ENCODE measurements at regions not wholly inside any gene's neighbourhood (a gene's known extent, or its start where the extent isn't known, plus 50 kb on each side); places are given as distances from the start of the nearest gene placed in this dataset.

GRCh38 chr4:18957716-18958115 is 936.2 kb upstream of the LCORL start:
- no peak for DNase-seq (ENCODE audit: low read depth)

- no peak for DNase-seq (ENCODE audit: low read depth)
Observed at GRCh38 chr4:18954538-18954937, 933.0 kb upstream of the LCORL start.

- no peak for DNase-seq (ENCODE audit: low read depth)
Observed at GRCh38 chr4:18953613-18954012, 932.1 kb upstream of the LCORL start.

GRCh38 chr4:18945464-18945863 is 923.9 kb upstream of the LCORL start:
- no peak for DNase-seq (ENCODE audit: low read depth)

GRCh38 chr4:18942874-18943273 is 921.3 kb upstream of the LCORL start:
- DNase-seq (ENCODE audit: low read depth) = no peak

- DNase-seq (ENCODE audit: low read depth) = no peak
Observed at GRCh38 chr4:18938343-18939099, 917.0 kb upstream of the LCORL start.

GRCh38 chr4:18937746-18938145 is 916.2 kb upstream of the LCORL start:
- no peak for DNase-seq (ENCODE audit: low read depth)

GRCh38 chr4:18937080-18937479 is 915.5 kb upstream of the LCORL start:
- DNase-seq (ENCODE audit: low read depth) = no peak

GRCh38 chr4:18935659-18936345 is 914.2 kb upstream of the LCORL start:
- no peak for DNase-seq (ENCODE audit: low read depth)

GRCh38 chr4:18934197-18934596 is 912.6 kb upstream of the LCORL start:
- DNase-seq (ENCODE audit: low read depth) = peak; percentile 54

GRCh38 chr4:18932730-18933339 is 911.3 kb upstream of the LCORL start:
- DNase-seq (ENCODE audit: low read depth) = no peak

GRCh38 chr4:18931643-18932377 is 910.3 kb upstream of the LCORL start:
- no peak for DNase-seq (ENCODE audit: low read depth)

GRCh38 chr4:18930487-18930886 is 908.9 kb upstream of the LCORL start:
- no peak for DNase-seq (ENCODE audit: low read depth)

- no peak for DNase-seq (ENCODE audit: low read depth)
Observed at GRCh38 chr4:18923496-18924161, 902.1 kb upstream of the LCORL start.

- DNase-seq (ENCODE audit: low read depth) = peak; percentile 73
Observed at GRCh38 chr4:18917689-18918088, 896.1 kb upstream of the LCORL start.

GRCh38 chr4:18914182-18914581 is 892.6 kb upstream of the LCORL start:
- DNase-seq (ENCODE audit: low read depth) = no peak

- DNase-seq (ENCODE audit: low read depth) = no peak
Observed at GRCh38 chr4:18894928-18895327, 873.4 kb upstream of the LCORL start.

GRCh38 chr4:18882468-18882867 is 860.9 kb upstream of the LCORL start:
- peak; percentile 88 for DNase-seq (ENCODE audit: low read depth)

- DNase-seq (ENCODE audit: low read depth) = no peak
Observed at GRCh38 chr4:18881556-18881955, 860.0 kb upstream of the LCORL start.

GRCh38 chr4:18880871-18881270 is 859.3 kb upstream of the LCORL start:
- DNase-seq (ENCODE audit: low read depth) = no peak

GRCh38 chr4:18878561-18878960 is 857.0 kb upstream of the LCORL start:
- no peak for DNase-seq (ENCODE audit: low read depth)

- no peak for DNase-seq (ENCODE audit: low read depth)
Observed at GRCh38 chr4:18869166-18869565, 847.6 kb upstream of the LCORL start.
